ENCODE measurements at regions not wholly inside any gene's neighbourhood (a gene's known extent, or its start where the extent isn't known, plus 50 kb on each side); places are given as distances from the start of the nearest gene placed in this dataset.

GRCh38 chr6:15715851-15716250 lies 53.0 kb upstream of the DTNBP1 start:
- TF ChIP-seq CTCF (IDR thresholded peaks at IDR 0.05) (no peak), GABPA (IDR thresholded peaks at IDR 0.05; ENCODE audit: low read depth) (no peak), EP300 (IDR thresholded peaks at IDR 0.05; ENCODE audit: borderline replicate concordance in 1 of 2, low read depth in 1 of 2, low read length in 1 of 2) (no peak), FOXJ3 (CRISPR knock-in tag; IDR thresholded peaks at IDR 0.05) (no peak), MXI1 (IDR thresholded peaks at IDR 0.05; ENCODE audit: low read depth, low read length) (no peak), RCOR1 (IDR thresholded peaks at IDR 0.05; ENCODE audit: low read length) (no peak), SIN3A (IDR thresholded peaks at IDR 0.05; ENCODE audit: borderline replicate concordance, low read depth, low read length) (no peak), NFIC (IDR thresholded peaks at IDR 0.05; ENCODE audit: borderline replicate concordance) (no peak), CHD2 (IDR thresholded peaks at IDR 0.05; ENCODE audit: low read length, partially characterized antibody) (no peak), POLR2AphosphoS5 (IDR thresholded peaks at IDR 0.05; ENCODE audit: low read depth, low read length) (no peak), EZH2phosphoT487 (IDR thresholded peaks at IDR 0.05; ENCODE audit: borderline replicate concordance, low read depth) (no peak), RXRA (IDR thresholded peaks at IDR 0.05; ENCODE audit: borderline replicate concordance, low read depth) (no peak)
